Neural cell (in vitro differentiated cells): ENCODE measurements at regions not wholly inside any gene's neighbourhood (a gene's known extent, or its start where the extent isn't known, plus 50 kb on each side); places are given as distances from the start of the nearest gene placed in this dataset.

Source experiments
- H2AFZ ChIP-seq: fragments of 200-600, 300-800 bp; sonication (generic), shearing (Covaris generic); 2 replicates; pipeline ENCODE4 v1.6.0; 2014; ENCODE audit warnings: low read depth, mild to moderate bottlenecking, antibody characterized with exemption, low read length, moderate library complexity
- H3F3A ChIP-seq: fragments of 200-600 bp; shearing (Covaris generic); 2 replicates; pipeline ENCODE4 v1.6.1; 2016; ENCODE audit warnings: mild to moderate bottlenecking, moderate library complexity, mixed read lengths, antibody characterized with exemption, low read length; ENCODE audit not compliant: insufficient read depth, poor library complexity, severe bottlenecking
- H3K27ac ChIP-seq: fragments of 200-600, 300-800 bp; sonication (generic), shearing (Covaris generic); 2 replicates; pipeline ENCODE4 v1.5.1; 2014; ENCODE audit warnings: mild to moderate bottlenecking, low read length, moderate library complexity
- H3K27me3 ChIP-seq: fragments of 300-800, 200-600 bp; sonication (generic), shearing (Covaris generic); 2 replicates; pipeline ENCODE4 v1.6.0; 2014; ENCODE audit warnings: mild to moderate bottlenecking, low read depth, low read length, moderate library complexity; ENCODE audit not compliant: insufficient read depth
- H3K36me3 ChIP-seq: fragments of 300-800, 200-600 bp; sonication (generic), shearing (Covaris generic); 2 replicates; pipeline ENCODE4 v1.5.1; 2014; ENCODE audit warnings: mild to moderate bottlenecking, antibody characterized with exemption, low read length, moderate library complexity; ENCODE audit not compliant: insufficient read depth
- H3K4me2 ChIP-seq: fragments of 300-800, 200-600 bp; sonication (generic), shearing (Covaris generic); 2 replicates; pipeline ENCODE4 v1.6.0; 2014; ENCODE audit warnings: mild to moderate bottlenecking, low read length
- H3K4me3 ChIP-seq: fragments of 300-800, 200-600 bp; sonication (generic), shearing (Covaris generic); 2 replicates; pipeline ENCODE4 v1.5.1; 2014; ENCODE audit warnings: mild to moderate bottlenecking, low read length, moderate library complexity
- H3K79me2 ChIP-seq: fragments of 200-600 bp; shearing (Covaris generic); replicated peaks from 2 replicates; pipeline ENCODE4 v1.6.0; 2014; ENCODE audit warnings: mild to moderate bottlenecking, low read length, moderate library complexity; ENCODE audit not compliant: insufficient read depth
- H3K9ac ChIP-seq: fragments of 300-800, 200-600 bp; sonication (generic), shearing (Covaris generic); 2 replicates; pipeline ENCODE4 v1.6.1; 2016; ENCODE audit warnings: mild to moderate bottlenecking, low read length, mixed read lengths
- H3K9me2 ChIP-seq: fragments of 200-600 bp; shearing (Covaris generic); 2 replicates; pipeline ENCODE4 v1.6.1; 2016; ENCODE audit warnings: mild to moderate bottlenecking, low read length, mixed read lengths; ENCODE audit not compliant: insufficient read depth
- H3K9me3 ChIP-seq: fragments of 200-600, 300-800 bp; sonication (generic), shearing (Covaris generic); 2 replicates; pipeline ENCODE4 v1.6.1; 2016; ENCODE audit warnings: mild to moderate bottlenecking, mixed run types, low read length, moderate library complexity, mixed read lengths
- H4K20me1 ChIP-seq: fragments of 200-600 bp; shearing (Covaris generic); 2 replicates; pipeline ENCODE4 v1.6.1; 2016; ENCODE audit warnings: mild to moderate bottlenecking, mixed run types; ENCODE audit not compliant: insufficient read depth
- CTCF ChIP-seq: fragments of 450-650 bp; IDR thresholded peaks from 2 replicates; pipeline ENCODE4 v1.5.1; 2014; ENCODE audit warnings: antibody characterized with exemption, mild to moderate bottlenecking, moderate library complexity; ENCODE audit not compliant: poor library complexity, severe bottlenecking
- EP300 ChIP-seq: fragments of 450-650 bp; conservative IDR thresholded peaks from 2 replicates; pipeline ENCODE4 v1.6.1; 2014; ENCODE audit warnings: antibody characterized with exemption, mild to moderate bottlenecking, moderate library complexity; ENCODE audit not compliant: poor library complexity, severe bottlenecking
- EZH2 ChIP-seq: fragments of 200-600, 300-800 bp; shearing (Covaris generic), sonication (generic); IDR thresholded peaks from 2 replicates; pipeline ENCODE4 v1.6.1; 2014; ENCODE audit warnings: antibody characterized with exemption, low read length, borderline replicate concordance, mild to moderate bottlenecking; ENCODE audit not compliant: insufficient read depth, poor library complexity, severe bottlenecking
- MXI1 ChIP-seq: fragments of 450-650 bp; conservative IDR thresholded peaks from 2 replicates; pipeline ENCODE4 v1.6.1; 2014; ENCODE audit warnings: antibody characterized with exemption, mild to moderate bottlenecking; ENCODE audit not compliant: poor library complexity, severe bottlenecking
- POLR2AphosphoS5 ChIP-seq: IDR thresholded peaks from 2 replicates; pipeline ENCODE4 v1.6.1; 2012
- RAD21 ChIP-seq: fragments of 450-650 bp; conservative IDR thresholded peaks from 2 replicates; pipeline ENCODE4 v1.6.1; 2014; ENCODE audit warnings: antibody characterized with exemption, mild to moderate bottlenecking, moderate library complexity
- REST ChIP-seq: IDR thresholded peaks from 2 replicates; pipeline ENCODE4 v1.6.1; 2012; ENCODE audit warnings: borderline replicate concordance
- SMC3 ChIP-seq: fragments of 450-650 bp; conservative IDR thresholded peaks from 2 replicates; pipeline ENCODE4 v1.6.1; 2014; ENCODE audit warnings: antibody characterized with exemption, mild to moderate bottlenecking, moderate library complexity; ENCODE audit not compliant: poor library complexity
- TAF1 ChIP-seq: IDR thresholded peaks from 2 replicates; pipeline ENCODE4 v1.6.1; 2012; ENCODE audit warnings: low read depth

GRCh38 chr16:27712251-27712711 lies 162.3 kb downstream of the KATNIP start:
- Histone ChIP-seq H3K4me2 (no peak overlapping the region), H3K36me3 (no peaks in the 10 kb centered on the region), H4K20me1 (no peaks in the 10 kb centered on the region), H3K9ac (no peak overlapping the region), H3K9me3 (no peaks in the 10 kb centered on the region), H3F3A (no peaks in the 10 kb centered on the region), H3K27ac (no peak overlapping the region), H2AFZ (no peak overlapping the region), H3K79me2 (no peaks in the 10 kb centered on the region), H3K9me2 (no peaks in the 10 kb centered on the region), H3K27me3 (no peaks in the 10 kb centered on the region), H3K4me3 (no peak overlapping the region)
- TF ChIP-seq EP300 (no peak), REST (no peak), TAF1 (no peak), POLR2AphosphoS5 (no peak), SMC3 (no peak), RAD21 (no peak), MXI1 (no peak), CTCF (no peak), EZH2 (no peak)

- Histone ChIP-seq H3K36me3 (peaks cover 3% of the 10 kb centered on the region), H3K9ac (no peak overlapping the region), H3K9me3 (no peaks in the 10 kb centered on the region), H4K20me1 (no peaks in the 10 kb centered on the region), H3K4me2 (no peak overlapping the region), H3K27me3 (no peaks in the 10 kb centered on the region), H3F3A (no peaks in the 10 kb centered on the region), H2AFZ (no peak overlapping the region), H3K9me2 (no peaks in the 10 kb centered on the region), H3K27ac (no peak overlapping the region), H3K4me3 (no peak overlapping the region), H3K79me2 (no peaks in the 10 kb centered on the region)
- TF ChIP-seq RAD21, result no peak
- TF ChIP-seq REST, result no peak
- no peak for TF ChIP-seq EZH2
- no peak for TF ChIP-seq SMC3
- no peak for TF ChIP-seq TAF1
- TF ChIP-seq MXI1, result no peak
- TF ChIP-seq EP300, result no peak
- no peak for TF ChIP-seq POLR2AphosphoS5
- no peak for TF ChIP-seq CTCF
These were observed 167.8 kb downstream of the KATNIP start for GRCh38 chr16:27717726-27718125.
